ENCODE measurements at regions not wholly inside any gene's neighbourhood (a gene's known extent, or its start where the extent isn't known, plus 50 kb on each side); places are given as distances from the start of the nearest gene placed in this dataset.

DNA sequence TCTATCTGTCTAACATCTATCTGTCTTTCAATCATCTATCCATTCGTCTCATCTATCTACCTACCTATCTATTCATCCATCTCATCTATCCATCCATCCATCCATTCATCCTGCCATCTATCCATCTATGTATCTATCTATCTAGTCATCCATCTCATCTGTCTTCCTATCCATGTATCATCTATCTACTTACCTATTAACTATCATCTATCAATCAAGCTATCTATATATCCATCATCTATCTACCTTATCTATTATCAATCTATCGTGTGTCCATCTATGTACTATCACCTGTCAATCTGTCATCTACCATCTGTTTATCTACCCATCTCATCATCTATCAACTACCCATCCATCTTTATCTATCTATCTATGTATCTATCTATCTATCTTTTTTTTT is 217.7 kb downstream of the CRLF2 start:
- WGBS (ENCODE audit: insufficient coverage, low coverage, missing lambda C conversion rate) = 16% methylated on average over 2 of the region's 2 CpGs
- Histone ChIP-seq H3K4me3 (no peak overlapping the region), H3K27me3 (ENCODE audit: control insufficient read depth in 2 of 2, insufficient read depth in 2 of 2, low read length in 2 of 2) (no peaks in the 10 kb centered on the region), H2AFZ (ENCODE audit: low read depth, low read length) (no peak overlapping the region), H4K20me1 (replicated peaks; ENCODE audit: control insufficient read depth, insufficient read depth, low read length) (no peaks in the 10 kb centered on the region), H3K4me2 (ENCODE audit: insufficient read depth, low read length) (no peak overlapping the region), H3K9me3 (replicated peaks; ENCODE audit: control insufficient read depth, insufficient read depth, low read depth, low read length) (no peaks in the 10 kb centered on the region), H3K9me1 (ENCODE audit: control insufficient read depth, insufficient read depth, low read length) (no peaks in the 10 kb centered on the region), H3K9ac (ENCODE audit: insufficient read depth in 1 of 2, low read depth in 2 of 2, low read length in 2 of 2) (no peak overlapping the region), H3K4me1 (replicated peaks in 1 of 2; ENCODE audit: control insufficient read depth in 2 of 2, insufficient read depth in 2 of 2, low read length in 2 of 2) (no peaks in the 10 kb centered on the region), H3K27ac (ENCODE audit: extremely low read depth, low read depth, low read length) (no peak overlapping the region), H3K79me2 (ENCODE audit: control insufficient read depth, insufficient read depth, low read length) (no peaks in the 10 kb centered on the region; the same call in 2 of the 3 replicates), H3K36me3 (ENCODE audit: control insufficient read depth, insufficient read depth, low read length) (no peaks in the 10 kb centered on the region)
- BruUV-seq (replicated peaks) = no TSS peak
- ATAC-seq (no peak), FAIRE-seq (no peak), DNase-seq (ENCODE audit: extremely low read depth in 1 of 4, low spot score in 3 of 4) (no peak)
- ChIA-PET CTCF (ENCODE audit: low intra/inter-chr PET ratio) (no interaction called here), POLR2A (no interaction called here)
- in situ Hi-C loops (cut with MboI) (no loop called here), intact Hi-C loops (cut with micrococcal nuclease) (no loop called here)
- TF ChIP-seq NR3C1 (CRISPR knock-in tag; IDR thresholded peaks at IDR 0.05) = no peak
- TF ChIP-seq GTF2F1 (IDR thresholded peaks at IDR 0.05; ENCODE audit: low read depth, low read length) = no peak
- TF ChIP-seq ZNF584 (CRISPR knock-in tag; IDR thresholded peaks at IDR 0.05; ENCODE audit: low read depth) = no peak
- TF ChIP-seq TCF7 (IDR thresholded peaks at IDR 0.05; ENCODE audit: borderline replicate concordance) = no peak
- no peak for TF ChIP-seq KDM2B (CRISPR knock-in tag; IDR thresholded peaks at IDR 0.05)
- TF ChIP-seq EZH2 (IDR thresholded peaks at IDR 0.05; ENCODE audit: borderline replicate concordance, low read depth, low read length) = no peak
- no peak for TF ChIP-seq HNRNPUL1 (IDR thresholded peaks at IDR 0.05; ENCODE audit: low read length)
- TF ChIP-seq NRF1 (conservative IDR thresholded peaks at IDR 0.05 in 1 of 2, IDR thresholded peaks at IDR 0.05 in 1 of 2) = no peak
- TF ChIP-seq, protein P1, sequence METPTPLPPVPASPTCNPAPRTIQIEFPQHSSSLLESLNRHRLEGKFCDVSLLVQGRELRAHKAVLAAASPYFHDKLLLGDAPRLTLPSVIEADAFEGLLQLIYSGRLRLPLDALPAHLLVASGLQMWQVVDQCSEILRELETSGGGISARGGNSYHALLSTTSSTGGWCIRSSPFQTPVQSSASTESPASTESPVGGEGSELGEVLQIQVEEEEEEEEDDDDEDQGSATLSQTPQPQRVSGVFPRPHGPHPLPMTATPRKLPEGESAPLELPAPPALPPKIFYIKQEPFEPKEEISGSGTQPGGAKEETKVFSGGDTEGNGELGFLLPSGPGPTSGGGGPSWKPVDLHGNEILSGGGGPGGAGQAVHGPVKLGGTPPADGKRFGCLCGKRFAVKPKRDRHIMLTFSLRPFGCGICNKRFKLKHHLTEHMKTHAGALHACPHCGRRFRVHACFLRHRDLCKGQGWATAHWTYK (CRISPR knock-in tag; IDR thresholded peaks at IDR 0.05) = no peak
- TF ChIP-seq ZNF75A (CRISPR knock-in tag; IDR thresholded peaks at IDR 0.05) = no peak
- no peak for TF ChIP-seq POLR3G (IDR thresholded peaks at IDR 0.05; ENCODE audit: extremely low read depth, insufficient read length, insufficient replicate concordance)
- no peak for TF ChIP-seq NCOA4 (IDR thresholded peaks at IDR 0.05; ENCODE audit: partially characterized antibody)
